ENCODE measurements at regions not wholly inside any gene's neighbourhood (a gene's known extent, or its start where the extent isn't known, plus 50 kb on each side); places are given as distances from the start of the nearest gene placed in this dataset.
A peak's percentile ranks its signal among the peaks of the same experiment; 100 is the strongest.

- intact Hi-C loops (cut with micrococcal nuclease; ENCODE audit: unreplicated experiment) (no loop called here), in situ Hi-C loops (cut with HindIII; ENCODE audit: extremely low pct_ligation_motif_present, low pct_unique_long_range_greater_than_20kb) (no loop called here)
- H2AFZ ChIP-seq (ENCODE audit: low read length): no peak overlapping the region
- no peaks in the 10 kb centered on the region for H4K20me1 ChIP-seq (ENCODE audit: insufficient read depth, low read length)
- no peaks in the 10 kb centered on the region for H3K79me2 ChIP-seq (ENCODE audit: insufficient read depth, low read length)
- H3K4me3 ChIP-seq (replicated peaks in 1 of 3; ENCODE audit: insufficient read depth in 1 of 3, low read depth in 2 of 3, low read length in 3 of 3): no peak overlapping the region
- H3K4me2 ChIP-seq (ENCODE audit: low read depth, low read length): no peak overlapping the region
- no peaks in the 10 kb centered on the region for H3K9me3 ChIP-seq (ENCODE audit: low read length)
- H3K27me3 ChIP-seq (ENCODE audit: control insufficient read depth in 1 of 2, insufficient read depth in 2 of 2, low read length in 2 of 2): peaks cover 0 to 4% of the 10 kb centered on the region in 2 experiments; a peak in 1 of 5 replicates
- H3K4me1 ChIP-seq (ENCODE audit: insufficient read depth, low read length): no peaks in the 10 kb centered on the region
- ATAC-seq: no peak
- BruUV-seq (replicated peaks): no TSS peak
- no peak overlapping the region for H3K9ac ChIP-seq (ENCODE audit: insufficient read depth, low read depth, low read length)
- FAIRE-seq: no peak
- ChIA-PET POLR2A (no interaction called here), CTCF (ENCODE audit: low intra/inter-chr PET ratio, low total read pairs) (no interaction called here)
- DNase-seq (ENCODE audit: low spot score): no peak
- H3K27ac ChIP-seq (ENCODE audit: extremely low read length, insufficient read depth, low read length): no peak overlapping the region
- H3K36me3 ChIP-seq (replicated peaks in 1 of 2; ENCODE audit: control insufficient read depth in 1 of 2, insufficient read depth in 2 of 2, low read length in 2 of 2): no peaks in the 10 kb centered on the region
- TF ChIP-seq CEBPB (IDR thresholded peaks at IDR 0.05; ENCODE audit: borderline replicate concordance, low read depth, low read length) (peak; percentile 57), ZNF549 (CRISPR knock-in tag; IDR thresholded peaks at IDR 0.05) (no peak), ZNF530 (CRISPR knock-in tag; IDR thresholded peaks at IDR 0.05; ENCODE audit: low read depth) (no peak), FLYWCH1 (CRISPR knock-in tag; IDR thresholded peaks at IDR 0.05) (no peak)
- WGBS (ENCODE audit: low lambda C conversion rate): 48% methylated on average over 4 of the region's 4 CpGs
Observed at GRCh38 chr18:30886998-30887397, 155.5 kb downstream of the DSC3 start.

- ChIA-PET CTCF (ENCODE audit: low intra/inter-chr PET ratio, low total read pairs) (no interaction called here), POLR2A (no interaction called here)
- H3K4me3 ChIP-seq (replicated peaks in 1 of 3; ENCODE audit: insufficient read depth in 1 of 3, low read depth in 2 of 3, low read length in 3 of 3): no peak overlapping the region
- DNase-seq (ENCODE audit: low spot score) (no peak), ATAC-seq (no peak), FAIRE-seq (no peak)
- intact Hi-C loops (cut with micrococcal nuclease; ENCODE audit: unreplicated experiment): no loop called here
- no peaks in the 10 kb centered on the region for H3K36me3 ChIP-seq (replicated peaks in 1 of 2; ENCODE audit: control insufficient read depth in 1 of 2, insufficient read depth in 2 of 2, low read length in 2 of 2)
- no peaks in the 10 kb centered on the region for H3K27me3 ChIP-seq (ENCODE audit: control insufficient read depth in 1 of 2, insufficient read depth in 2 of 2, low read length in 2 of 2)
- H3K27ac ChIP-seq (ENCODE audit: extremely low read length, insufficient read depth, low read length): no peak overlapping the region
- H3K9ac ChIP-seq (ENCODE audit: insufficient read depth, low read depth, low read length): no peak overlapping the region
- no peaks in the 10 kb centered on the region for H3K9me3 ChIP-seq (ENCODE audit: low read length)
- H2AFZ ChIP-seq (ENCODE audit: low read length): no peak overlapping the region
- 2% methylated on average over 2 of the region's 2 CpGs for WGBS (ENCODE audit: low lambda C conversion rate)
- H3K79me2 ChIP-seq (ENCODE audit: insufficient read depth, low read length): no peaks in the 10 kb centered on the region
- H3K4me2 ChIP-seq (ENCODE audit: low read depth, low read length): no peak overlapping the region
- no peaks in the 10 kb centered on the region for H4K20me1 ChIP-seq (ENCODE audit: insufficient read depth, low read length)
- in situ Hi-C loops (cut with HindIII; ENCODE audit: extremely low pct_ligation_motif_present, low pct_unique_long_range_greater_than_20kb): no loop called here
- no peak for TF ChIP-seq ZBTB3 (CRISPR knock-in tag; IDR thresholded peaks at IDR 0.05; ENCODE audit: borderline replicate concordance, low read depth)
- TF ChIP-seq GPBP1L1 (CRISPR knock-in tag; IDR thresholded peaks at IDR 0.05): no peak
- TF ChIP-seq ATF7 (IDR thresholded peaks at IDR 0.05): peak; percentile 23; the same call in 1 of the 2 replicates
- TF ChIP-seq ATF7 (CRISPR knock-in tag; IDR thresholded peaks at IDR 0.05): no peak
- no peak for TF ChIP-seq KLF6 (CRISPR knock-in tag; IDR thresholded peaks at IDR 0.05)
- no TSS peak for BruUV-seq (replicated peaks)
- no peaks in the 10 kb centered on the region for H3K4me1 ChIP-seq (ENCODE audit: insufficient read depth, low read length)
Observed at GRCh38 chr18:30870466-30870865, 172.1 kb downstream of the DSC3 start.
